Fibroblast of upper back skin (primary cell): ENCODE measurements at regions not wholly inside any gene's neighbourhood (a gene's known extent, or its start where the extent isn't known, plus 50 kb on each side); places are given as distances from the start of the nearest gene placed in this dataset.

ENCODE experiments used
- DNase-seq: peaks from one replicate; pipeline ENCODE4 v3.0.0-alpha.2; 2013

DNA sequence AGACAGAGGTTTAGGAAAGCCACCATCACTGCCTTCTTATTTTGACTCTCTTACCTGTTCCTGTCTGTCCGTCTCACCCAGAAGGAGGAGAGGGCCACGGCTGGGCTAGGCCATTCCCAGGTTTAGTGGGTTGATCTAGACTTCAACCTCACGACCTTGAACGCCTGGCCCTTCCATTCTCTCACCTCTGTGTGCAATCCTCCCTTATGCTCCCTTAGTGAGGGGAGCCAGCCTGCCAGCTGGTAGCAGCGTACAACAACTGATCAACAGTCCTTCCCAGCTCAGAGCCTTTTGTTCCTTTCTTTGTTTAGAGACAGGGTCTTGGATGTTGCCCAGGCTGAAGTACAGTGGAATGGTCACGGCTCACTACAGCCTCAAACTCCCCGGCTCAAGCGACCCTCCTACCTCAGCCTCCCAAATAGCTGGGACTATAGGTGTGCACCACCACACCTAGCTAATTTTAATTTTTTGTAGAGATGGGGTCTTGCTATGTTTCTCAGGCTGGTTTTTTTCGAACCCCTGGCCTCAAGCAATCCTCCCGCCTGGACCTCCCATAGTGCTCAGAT is 123.9 kb downstream of the ZNF664 start:
- no peak for DNase-seq

- DNase-seq, result no peak
These were observed 124.7 kb downstream of the ZNF664 start for GRCh38 chr12:124097701-124098100.

GRCh38 chr12:124098101-124098757 is 125.2 kb downstream of the ZNF664 start:
- DNase-seq, result no peak

GRCh38 chr12:124098887-124099286 is 125.9 kb downstream of the ZNF664 start:
- no peak for DNase-seq

- no peak for DNase-seq
These were observed 126.6 kb downstream of the ZNF664 start for GRCh38 chr12:124099661-124100060.

DNA sequence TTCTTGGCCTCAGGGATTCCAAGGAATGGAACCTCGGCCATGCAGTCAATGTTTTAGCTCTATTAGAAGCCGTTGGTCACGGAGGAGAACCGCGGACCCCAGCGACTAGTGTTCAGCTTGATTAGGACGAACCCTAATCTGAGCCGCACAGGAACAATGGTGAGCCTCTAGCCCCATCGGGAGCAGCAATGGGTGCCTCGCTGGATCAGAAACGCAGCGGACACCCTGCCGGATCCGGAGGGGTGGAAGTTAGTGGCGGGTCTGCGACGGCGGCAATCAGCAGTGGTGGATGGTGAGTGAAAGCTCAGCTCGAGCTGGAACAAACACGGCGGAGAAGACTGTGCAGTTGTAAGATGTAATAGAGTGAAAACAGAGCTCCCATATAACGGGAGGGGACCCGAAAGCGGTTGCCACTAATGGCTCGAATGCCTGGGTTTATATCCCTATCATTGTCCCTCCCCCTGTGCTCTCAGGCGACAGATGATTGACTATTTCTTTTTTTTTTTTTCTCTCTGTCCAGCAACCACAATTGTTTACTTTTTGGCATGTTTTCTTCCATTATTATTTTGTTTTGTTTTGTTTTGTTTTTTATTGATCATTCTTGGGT is 127.7 kb downstream of the ZNF664 start:
- DNase-seq, result no peak

DNA sequence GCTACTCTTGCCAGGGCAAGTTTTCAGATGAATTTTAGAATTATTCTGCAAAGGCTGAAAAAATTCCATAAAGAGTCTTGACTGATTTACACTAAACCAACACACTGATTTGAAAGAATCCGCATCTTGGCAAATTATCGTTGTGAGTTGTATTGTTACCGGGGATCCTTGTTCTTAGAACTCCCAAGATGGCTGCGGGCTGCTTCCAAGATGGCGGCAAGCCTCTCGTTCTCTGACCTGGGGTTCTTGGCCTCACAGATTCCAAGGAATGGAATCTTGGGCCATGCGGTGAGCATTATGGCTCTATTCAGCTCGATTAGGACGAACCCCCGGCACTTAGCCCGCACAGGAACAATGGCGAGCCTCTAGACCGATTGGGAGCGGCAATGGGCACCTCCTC is 132.5 kb downstream of the ZNF664 start:
- DNase-seq, result no peak

DNA sequence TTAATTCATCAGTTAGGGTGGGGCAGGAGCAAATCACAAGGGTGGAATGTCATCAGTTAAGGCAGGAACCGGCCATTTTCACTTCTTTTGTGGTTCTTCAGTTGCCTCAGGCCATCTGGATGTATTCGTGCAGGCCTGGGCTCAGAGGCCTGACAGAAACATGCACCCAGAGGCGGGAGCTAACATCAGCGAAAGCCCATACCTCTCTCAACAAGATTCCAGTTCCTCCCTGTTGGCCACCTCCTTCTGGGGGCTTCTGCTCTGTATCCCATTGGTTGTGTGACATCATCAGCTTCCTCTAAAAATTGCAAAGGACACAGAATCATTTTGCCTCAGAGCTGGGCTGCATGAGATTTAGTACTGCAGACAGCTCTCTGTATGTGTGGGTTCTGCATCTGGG is 134.3 kb downstream of the ZNF664 start:
- DNase-seq, result no peak

DNA sequence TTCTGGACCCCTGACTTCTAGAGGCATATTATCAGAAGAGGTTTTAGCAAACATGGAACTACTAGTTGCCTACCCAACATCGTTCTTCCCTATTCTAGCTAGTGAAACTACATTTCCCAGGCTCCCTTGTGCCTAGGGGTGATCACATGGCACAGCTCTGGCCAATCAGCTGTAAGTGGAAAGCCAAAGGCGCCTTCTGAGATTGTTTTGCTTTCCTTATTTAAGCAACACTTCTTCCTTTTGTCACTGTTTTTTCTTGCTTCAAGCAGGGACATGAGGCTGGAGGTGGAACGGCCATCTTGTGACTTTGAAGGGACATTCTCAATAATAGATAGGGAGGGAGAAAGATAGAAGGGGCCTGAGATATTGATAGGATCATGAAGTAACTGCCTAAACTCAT is 136.7 kb downstream of the ZNF664 start:
- no peak for DNase-seq

DNA sequence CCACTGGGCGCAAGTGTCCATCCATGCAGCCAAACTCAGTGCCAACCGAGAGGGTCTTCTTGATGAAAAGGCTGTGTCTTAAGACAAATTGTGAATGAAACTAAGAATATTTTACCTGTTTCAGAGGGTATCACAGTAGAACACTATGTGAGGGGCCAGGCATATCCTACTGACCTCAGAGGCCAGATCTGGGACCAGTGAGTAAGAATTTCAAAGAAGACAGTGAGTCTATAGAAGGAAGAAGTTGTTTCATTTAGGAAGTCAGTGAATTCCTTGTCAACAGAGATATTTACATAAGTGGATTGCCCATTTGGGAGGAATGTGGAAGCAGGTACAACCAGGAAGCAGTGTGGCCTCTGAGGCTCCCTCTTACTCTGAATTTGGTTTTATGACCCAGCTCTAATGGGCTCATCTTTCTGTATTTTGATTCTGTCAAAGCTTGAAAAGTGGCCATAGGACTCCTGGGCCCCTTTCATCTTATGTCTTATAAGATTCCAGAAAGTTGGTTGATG is 137.4 kb downstream of the ZNF664 start:
- DNase-seq, result no peak

- no peak for DNase-seq
These were observed 138.0 kb downstream of the ZNF664 start for GRCh38 chr12:124111006-124111405.

DNA sequence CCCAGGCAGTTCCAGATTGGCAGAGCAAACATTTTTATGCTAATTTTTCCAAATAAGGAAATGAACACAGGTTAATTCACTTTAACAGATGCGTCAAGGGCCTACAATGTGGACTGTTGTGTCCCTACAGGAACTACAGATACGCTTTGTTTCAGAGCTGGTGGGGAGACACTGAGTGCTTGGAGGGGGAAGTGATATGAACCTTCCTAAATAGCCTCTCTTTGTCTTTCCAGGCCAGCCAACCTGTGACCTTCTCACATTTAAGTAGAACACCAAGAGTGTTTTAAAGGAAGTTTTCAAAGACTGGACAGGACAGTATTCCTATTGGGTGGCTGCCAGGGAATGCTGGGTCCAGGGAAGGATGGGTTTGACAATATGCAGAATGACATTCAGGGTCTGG is 141.3 kb downstream of the ZNF664 start:
- no peak for DNase-seq

- no peak for DNase-seq
These were observed 142.5 kb downstream of the ZNF664 start for GRCh38 chr12:124115496-124115895.

- no peak for DNase-seq
These were observed 143.1 kb downstream of the ZNF664 start for GRCh38 chr12:124115976-124116690.

DNA sequence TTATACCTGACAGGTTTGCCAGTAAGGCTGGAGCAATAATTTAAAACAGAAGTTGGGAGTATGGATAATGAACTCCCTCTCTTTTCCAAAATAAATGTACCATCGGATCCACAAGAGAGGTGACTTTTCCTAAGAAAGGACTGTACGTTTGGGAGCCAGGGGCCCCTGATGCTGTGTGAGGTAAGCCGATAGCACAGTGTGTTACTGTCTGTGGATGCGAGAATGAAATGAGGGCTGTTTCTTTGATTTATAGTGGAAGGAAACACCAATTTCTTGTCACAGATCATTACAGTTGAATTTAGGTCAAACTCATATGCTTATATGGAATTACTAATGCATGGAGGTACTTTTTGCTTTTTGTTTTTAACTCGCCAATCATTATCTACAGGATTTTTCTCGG is 147.7 kb downstream of the ZNF664 start:
- no peak for DNase-seq

GRCh38 chr12:124122722-124123121 is 149.7 kb downstream of the ZNF664 start:
- no peak for DNase-seq

- no peak for DNase-seq
These were observed 150.4 kb downstream of the ZNF664 start for GRCh38 chr12:124123296-124124000.

DNA sequence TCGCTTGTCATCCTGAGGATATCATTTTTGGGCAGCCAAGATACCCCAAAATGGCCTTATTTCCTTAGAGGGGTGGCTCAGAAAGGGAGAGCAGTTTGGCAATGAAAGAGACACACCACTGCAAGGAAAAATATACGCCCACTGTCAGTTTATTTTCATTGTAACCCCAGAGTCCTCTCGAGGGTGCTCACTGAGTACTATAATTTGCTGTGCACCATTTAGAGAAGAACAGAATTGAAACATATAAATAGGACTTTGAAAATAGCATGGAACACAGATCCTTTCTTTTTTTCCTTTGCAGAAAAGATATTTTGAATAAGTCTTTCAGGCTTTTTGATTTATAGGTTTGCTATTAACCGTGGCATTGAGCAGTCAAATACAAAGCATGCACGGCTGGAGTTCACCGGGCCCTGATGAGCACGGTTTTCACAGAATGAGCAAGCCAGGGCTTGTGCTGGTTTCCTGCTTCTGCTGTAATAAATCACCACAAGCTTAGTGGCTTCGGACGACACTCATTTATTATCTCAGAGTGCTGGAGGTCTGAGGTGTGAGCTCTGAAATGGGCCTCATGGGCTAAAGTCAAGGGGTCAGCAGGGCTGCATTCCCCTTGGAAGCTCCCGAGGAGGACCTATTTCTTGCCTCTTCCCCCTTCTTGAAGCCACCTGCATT is 152.3 kb downstream of the ZNF664 start:
- DNase-seq, result peak; percentile 28

- peak; percentile 43 for DNase-seq
These were observed 154.1 kb downstream of the ZNF664 start for GRCh38 chr12:124126950-124127655.

DNA sequence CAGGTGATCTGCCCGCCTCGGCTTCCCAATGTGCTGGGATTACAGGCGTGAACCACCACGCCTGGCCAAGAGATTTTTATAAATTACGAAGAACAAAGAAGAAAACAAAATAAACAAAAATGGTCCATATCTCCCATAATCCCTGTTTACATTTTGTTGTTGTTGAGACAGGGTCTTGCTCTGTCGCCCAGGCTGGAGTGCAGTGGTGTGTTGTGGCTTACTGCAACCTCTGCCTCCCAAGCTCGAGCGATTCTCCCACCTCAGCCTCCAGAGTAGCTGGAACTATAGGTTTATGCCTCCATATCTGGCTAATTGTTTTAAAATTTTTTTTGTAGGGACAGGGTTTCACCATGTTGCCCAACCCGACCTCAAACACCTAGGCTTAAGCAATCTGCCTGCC is 156.1 kb downstream of the ZNF664 start:
- DNase-seq, result no peak

DNA sequence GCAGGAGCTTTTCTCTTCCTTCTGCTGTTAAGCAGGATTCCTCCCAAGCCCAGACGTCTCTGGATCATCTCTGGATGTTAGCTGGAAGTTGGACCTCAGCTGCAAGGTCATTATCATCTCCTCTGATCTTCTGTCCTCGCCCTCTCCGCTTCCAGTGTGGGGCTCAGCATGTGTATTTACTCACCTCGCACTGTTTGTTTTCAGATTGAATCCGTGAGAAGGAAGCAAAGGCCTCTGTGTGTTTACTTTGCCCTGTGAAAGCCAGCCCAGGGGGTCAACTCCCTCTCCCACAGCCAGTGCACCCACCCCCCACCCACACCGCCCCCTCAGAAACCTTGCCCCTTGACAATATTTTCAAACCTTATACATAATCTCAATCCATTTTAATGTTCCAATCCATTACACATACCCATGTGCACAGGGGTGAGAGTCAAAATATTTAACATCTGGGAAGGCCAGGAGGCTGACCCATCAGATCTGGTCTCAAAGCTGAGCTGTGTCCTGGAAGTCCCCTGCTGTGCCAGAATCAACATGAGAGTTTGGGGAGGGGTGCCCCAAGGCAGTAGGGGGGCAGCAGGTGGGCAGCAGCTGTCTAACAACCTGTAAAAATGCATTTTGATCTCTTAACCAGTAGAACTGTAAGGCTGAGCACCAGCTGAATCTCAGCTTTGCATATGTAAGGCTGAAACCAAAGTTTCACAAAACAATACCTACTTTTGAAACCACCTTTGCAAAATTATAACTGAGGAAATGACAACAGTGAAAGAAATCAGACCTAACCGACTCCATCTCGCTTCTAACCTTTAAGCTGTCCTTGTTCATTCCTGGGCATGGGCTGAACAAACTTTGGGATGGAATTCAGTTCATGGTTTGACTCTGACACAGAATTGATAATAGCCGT is 157.9 kb downstream of the ZNF664 start:
- DNase-seq, result no peak
